Endothelial cell of umbilical vein (primary cell): ENCODE measurements at regions not wholly inside any gene's neighbourhood (a gene's known extent, or its start where the extent isn't known, plus 50 kb on each side); places are given as distances from the start of the nearest gene placed in this dataset.

Experiments
- BruUV-seq: library from RNA; stranded (reverse); fragments of 400-500 nt; replicated peaks from 2 replicates; lab custom pipeline; 2021; lab: Mats Ljungman, UMichigan
- CTCF ChIA-PET: fragments of 300-600, 350-600 bp; sonication (Branson Sonifier 250); formaldehyde crosslinking; loops from one replicate; lab custom pipeline; 2021; ENCODE audit warnings: antibody characterized with exemption, inconsistent platforms; lab: Charles Lee
- POLR2A ChIA-PET: fragments of 300-600, 350-600 bp; sonication (Branson Sonifier 250); formaldehyde crosslinking; loops from one replicate; lab custom pipeline; 2021; ENCODE audit warnings: antibody characterized with exemption, inconsistent platforms; lab: Charles Lee
- DNase-seq: peaks from one replicate; pipeline ENCODE4 v3.0.0-alpha.2; 2011; ENCODE audit warnings: low read depth, low spot score
- FAIRE-seq: peaks from 2 replicates; lab custom pipeline; 2011; peaks lifted over from hg19 to GRCh38; lab: Jason Lieb, UNC
- H2AFZ ChIP-seq: 2 replicates; pipeline ENCODE4 v1.6.0; 2012; ENCODE audit warnings: low read depth, low read length, control low read depth, inconsistent platforms
- H3K27ac ChIP-seq: 2 replicates; pipeline ENCODE4 v1.5.1; 2011; ENCODE audit warnings: low read depth, mild to moderate bottlenecking, control low read depth, low read length, moderate library complexity; ENCODE audit not compliant: insufficient read depth
- H3K27me3 ChIP-seq, 2 experiments: 2 replicates each; pipeline versions ENCODE4 v1.6.0 to v1.6.1; 2011; ENCODE audit warnings: low read length in 2 of 2, mixed read lengths in 1 of 2; ENCODE audit not compliant: control insufficient read depth in 2 of 2, insufficient read depth in 2 of 2
- H3K36me3 ChIP-seq, 2 experiments: 2 replicates in 1 of 2; 3 replicates in 1 of 2; pipeline ENCODE4 v1.5.1; 2011; ENCODE audit warnings: low read length in 2 of 2, mild to moderate bottlenecking in 1 of 2, moderate library complexity in 1 of 2; ENCODE audit not compliant: control insufficient read depth in 2 of 2, insufficient read depth in 2 of 2; ENCODE audit errors: extremely low read depth in 1 of 2
- H3K4me1 ChIP-seq: 3 replicates; pipeline ENCODE4 v1.5.1; 2011; ENCODE audit warnings: mild to moderate bottlenecking, low read length; ENCODE audit not compliant: control insufficient read depth, insufficient read depth; ENCODE audit errors: extremely low read depth
- H3K4me2 ChIP-seq: 2 replicates; pipeline ENCODE4 v1.6.1; 2011; ENCODE audit warnings: low read length, control low read depth, mixed read lengths; ENCODE audit not compliant: insufficient read depth
- H3K4me3 ChIP-seq, 3 experiments: fragments of 200-600 bp in 1 of 3; sonication (generic), shearing (Covaris generic) in 1 of 3; replicated peaks in 1 of 3; 2 replicates each; pipeline ENCODE4 v1.5.1; 2011 to 2016; ENCODE audit warnings: control low read depth in 3 of 3, low read length in 3 of 3, mild to moderate bottlenecking in 2 of 3, inconsistent platforms in 1 of 3, low read depth in 1 of 3, moderate library complexity in 1 of 3; ENCODE audit not compliant: insufficient read depth in 1 of 3
- H3K79me2 ChIP-seq: 2 replicates; pipeline ENCODE4 v1.6.0; 2012; ENCODE audit warnings: low read length, inconsistent platforms; ENCODE audit not compliant: control insufficient read depth, insufficient read depth
- H3K9ac ChIP-seq: replicated peaks from 2 replicates; pipeline ENCODE3; 2011; ENCODE audit warnings: low read length, control low read depth; ENCODE audit not compliant: insufficient read depth; ENCODE audit errors: extremely low read depth
- H3K9me1 ChIP-seq: replicated peaks from 3 replicates; pipeline ENCODE4 v1.6.0; 2011; ENCODE audit warnings: mild to moderate bottlenecking, low read length; ENCODE audit not compliant: control insufficient read depth, insufficient read depth; ENCODE audit errors: extremely low read depth
- H3K9me3 ChIP-seq: replicated peaks from 2 replicates; pipeline ENCODE4 v1.5.1; 2012; ENCODE audit warnings: low read length, inconsistent platforms; ENCODE audit not compliant: control insufficient read depth, insufficient read depth
- H4K20me1 ChIP-seq: replicated peaks from 2 replicates; pipeline ENCODE3; 2011; ENCODE audit warnings: mild to moderate bottlenecking, low read length; ENCODE audit not compliant: control insufficient read depth, insufficient read depth; ENCODE audit errors: extremely low read depth
- CTCF ChIP-seq, 2 donors: IDR thresholded peaks; 1 replicate in 1 of 2; 2 replicates in 1 of 2; pipeline ENCODE4 v1.5.1; 2011; ENCODE audit warnings: low read length in 2 of 2, mild to moderate bottlenecking in 2 of 2, moderate library complexity in 2 of 2, control low read depth in 1 of 2, inconsistent platforms in 1 of 2, low read depth in 1 of 2; ENCODE audit not compliant: insufficient read depth in 1 of 2; ENCODE audit errors: extremely low read depth in 1 of 2
- EZH2 ChIP-seq: IDR thresholded peaks from 2 replicates; pipeline ENCODE4 v1.6.1; 2012; ENCODE audit warnings: borderline replicate concordance, low read depth, mild to moderate bottlenecking, moderate library complexity, low read length, inconsistent platforms; ENCODE audit not compliant: severe bottlenecking
- FOS ChIP-seq: IDR thresholded peaks from 2 replicates; pipeline ENCODE4 v1.6.1; 2011; ENCODE audit warnings: mild to moderate bottlenecking, low read length, moderate library complexity, borderline replicate concordance; ENCODE audit not compliant: insufficient read depth
- GATA2 ChIP-seq: IDR thresholded peaks from 2 replicates; pipeline ENCODE4 v1.7.0; 2011; ENCODE audit warnings: low read depth, mild to moderate bottlenecking, moderate library complexity, mixed read lengths, low read length; ENCODE audit not compliant: insufficient read length, insufficient read depth
- JUN ChIP-seq: IDR thresholded peaks from 2 replicates; pipeline ENCODE4 v1.6.1; 2011; ENCODE audit warnings: borderline replicate concordance, low read depth; ENCODE audit not compliant: insufficient read length, insufficient read depth
- MYC ChIP-seq: IDR thresholded peaks from one replicate; pipeline ENCODE4 v1.6.1; 2011; ENCODE audit warnings: mild to moderate bottlenecking, low read depth, low read length
- POLR2A ChIP-seq: IDR thresholded peaks from 2 replicates; pipeline ENCODE4 v1.6.1; 2012; ENCODE audit warnings: low read depth, mild to moderate bottlenecking, control low read depth, low read length
- POLR2AphosphoS5 ChIP-seq: IDR thresholded peaks from 2 replicates; pipeline ENCODE4 v1.6.1; 2012; ENCODE audit warnings: low read depth, mild to moderate bottlenecking, control low read depth, low read length, moderate library complexity; ENCODE audit not compliant: insufficient read depth
- dilution Hi-C: fragments of 300-500 bp; cut with MboI; formaldehyde crosslinking; loops from one replicate; pipeline ENCODE4 v1.15.0; 2019; ENCODE audit warnings: low sequenced_read_pairs; ENCODE audit not compliant: extremely low pct_ligation_motif_present
- intact Hi-C: fragments of 100-400 bp; cut with micrococcal nuclease; formaldehyde crosslinking; loops from one replicate; pipeline ENCODE4 v1.10.0; 2022
- TF ChIP-seq, protein P1 (sequence below): IDR thresholded peaks from 2 replicates; pipeline ENCODE4 v1.6.1; 2011; ENCODE audit not compliant: insufficient read depth, insufficient read length

GRCh38 chr10:92761571-92761970, 71.8 kb downstream of the HHEX start:
- DNase-seq (no peak), FAIRE-seq (no peak)
- no peak for TF ChIP-seq POLR2A
- TF ChIP-seq POLR2AphosphoS5 = no peak
- no peak for TF ChIP-seq CTCF (IDR thresholded peaks at IDR 0.05; ENCODE audit: extremely low read depth in 1 of 2, insufficient read depth in 1 of 2, low read depth in 1 of 2, low read length in 2 of 2)
- TF ChIP-seq, protein P1, sequence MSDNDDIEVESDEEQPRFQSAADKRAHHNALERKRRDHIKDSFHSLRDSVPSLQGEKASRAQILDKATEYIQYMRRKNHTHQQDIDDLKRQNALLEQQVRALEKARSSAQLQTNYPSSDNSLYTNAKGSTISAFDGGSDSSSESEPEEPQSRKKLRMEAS = no peak
- TF ChIP-seq EZH2 = no peak
- TF ChIP-seq MYC = no peak
- no peak for TF ChIP-seq GATA2
- TF ChIP-seq JUN = no peak
- TF ChIP-seq FOS = no peak
- H3K36me3 ChIP-seq = no peaks in the 10 kb centered on the region
- CTCF ChIA-PET = interaction anchor here (1.2 kb wide), 1 partner anchor 67 kb away, joined by 3 read pairs; no protein-coding TSS in a partner anchor
- no peaks in the 10 kb centered on the region for H3K79me2 ChIP-seq
- H3K27ac ChIP-seq = no peak overlapping the region
- POLR2A ChIA-PET = no interaction called here
- H3K4me3 ChIP-seq = no peak overlapping the region
- intact Hi-C loops (no loop called here), dilution Hi-C loops (no loop called here)
- no peak overlapping the region for H2AFZ ChIP-seq
- no peak overlapping the region for H3K4me2 ChIP-seq
- H3K9ac ChIP-seq = no peak overlapping the region
- H3K4me1 ChIP-seq = peaks cover 29% of the 10 kb centered on the region
- H4K20me1 ChIP-seq = no peaks in the 10 kb centered on the region
- no TSS peak for BruUV-seq
- no peaks in the 10 kb centered on the region for H3K9me1 ChIP-seq
- H3K27me3 ChIP-seq = no peaks in the 10 kb centered on the region
- H3K9me3 ChIP-seq = no peaks in the 10 kb centered on the region
